Heart left ventricle (tissue), 16 donors: ENCODE measurements at regions not wholly inside any gene's neighbourhood (a gene's known extent, or its start where the extent isn't known, plus 50 kb on each side); places are given as distances from the start of the nearest gene placed in this dataset.

ENCODE experiments used
- ATAC-seq, 4 donors: fragments of 200-7000 bp; cut with Tn5 transposase; one replicate each; pipeline ENCODE4 v1.9.1; 2020 to 2022; ENCODE audit warnings: moderate library complexity in 4 of 4, mild to moderate bottlenecking in 3 of 4, moderate number of reproducible peaks in 1 of 4
- DNase-seq, 5 donors: peaks; one replicate each; pipeline ENCODE4 v3.0.0-alpha.2; 2020
- H3K27ac ChIP-seq, 12 donors: fragments of 200-600 bp; sonication (generic) in 4 of 12; one replicate each; pipeline versions ENCODE4 v1.5.0 to v1.8.0; 2016 to 2022; ENCODE audit warnings: mild to moderate bottlenecking in 2 of 12
- H3K27me3 ChIP-seq, 9 donors: fragments of 200-600 bp; sonication (generic) in 2 of 9; one replicate each; pipeline versions ENCODE4 v1.5.1 to v1.8.0; 2016 to 2022; ENCODE audit warnings: mild to moderate bottlenecking in 3 of 9
- H3K36me3 ChIP-seq, 9 donors: fragments of 200-600 bp; sonication (generic) in 2 of 9; one replicate each; pipeline versions ENCODE4 v1.5.0 to v1.8.0; 2018 to 2022; ENCODE audit warnings: mild to moderate bottlenecking in 2 of 9
- H3K4me1 ChIP-seq, 12 donors: fragments of 200-600 bp; sonication (generic) in 4 of 12; one replicate each; pipeline versions ENCODE4 v1.5.0 to v1.8.0; 2016 to 2022; ENCODE audit warnings: mild to moderate bottlenecking in 3 of 12
- H3K4me3 ChIP-seq, 12 donors: fragments of 200-600 bp; sonication (generic) in 4 of 12; one replicate each; pipeline versions ENCODE4 v1.5.0 to v1.8.0; 2017 to 2022; ENCODE audit warnings: mild to moderate bottlenecking in 9 of 12, moderate library complexity in 4 of 12
- H3K9me3 ChIP-seq, 12 donors: fragments of 200-600 bp; sonication (generic) in 4 of 12; one replicate each; pipeline versions ENCODE4 v1.5.0 to v1.8.0; 2016 to 2022; ENCODE audit warnings: mild to moderate bottlenecking in 1 of 12
- CTCF ChIP-seq, 12 donors: fragments of 200-600 bp; sonication (generic) in 4 of 12; IDR thresholded peaks; one replicate each; pipeline versions ENCODE4 v1.5.0 to v1.8.0; 2018 to 2022; ENCODE audit warnings: antibody characterized with exemption in 12 of 12, mild to moderate bottlenecking in 5 of 12
- POLR2A ChIP-seq, 2 donors: fragments of 450-650 bp; IDR thresholded peaks; one replicate each; pipeline ENCODE4 v1.6.1; 2017; ENCODE audit warnings: antibody characterized with exemption in 2 of 2, mild to moderate bottlenecking in 2 of 2, moderate library complexity in 2 of 2
- WGBS, 4 donors: extraction: QIAGEN DNeasy Blood & Tissue Kit in 2 of 4; methylation state at CpG; one replicate each; pipeline versions ENCODE4 v1.1.5 to v1.1.7; 2013 to 2018; 5-methylcytosine and 5-hydroxymethylcytosine counted together
- intact Hi-C, 10 donors: fragments of 100-400 bp; cut with DNase I; formaldehyde crosslinking; loops; one replicate each; pipeline versions ENCODE4 v1.11.1 to v1.14.2; 2022
- donor health status: ischemic (EF 13 %, LVEDD 7.1; RV severe dilation, severe dysfunction).
- donor health status: healthy with polysubstance abuse.
- donor health status: DM: no; HTN: yes; CAD: no.
- donor health status: DM: no; HTN: no; CAD: no.
- donor health status: ischemic (EF 25% LVEDD 6.9; RV normal size, moderate dysfunction).
- donor health status: ischemic (EF 25% LVEDD 5.7; RV mildly dilated, moderate dysfunction).
- donor health status: healthy.
- donor health status: DM: yes; HTN: yes; CAD: no.
- donor health status: ischemic (EF 35%, LVEDD 5.7; RV mildly dilated, moderate dysfunction).
- donor health status: nonischemic (EF 11% LVEDD 7.7; RV severe dilation, severe dysfunction).
- donor health status: DM: yes; HTN: yes; CAD: no.
- donor health status: PGD.
- donor health status: ischemic (EF 29% LVEDD 5.4; RV normal size, mild dysfunction).
- donor health status: nonischemic (EF 23%, LVEDD 6.1; RV moderate dilation, normal function).

- ATAC-seq = no peak
- H3K27ac ChIP-seq = no peak overlapping the region
- intact Hi-C loops = no loop called here
- TF ChIP-seq CTCF (IDR thresholded peaks at IDR 0.05) (no peak), POLR2A (IDR thresholded peaks at IDR 0.05) (no peak)
- H3K4me3 ChIP-seq = no peak overlapping the region
- 67 to 75% (median 69%) methylated on average over 4 of the region's 4 CpGs for WGBS, 4 donors
- H3K4me1 ChIP-seq = no peaks in the 10 kb centered on the region
- no peaks in the 10 kb centered on the region for H3K27me3 ChIP-seq
- H3K36me3 ChIP-seq = no peaks in the 10 kb centered on the region
- DNase-seq = no peak
- H3K9me3 ChIP-seq = no peaks in the 10 kb centered on the region
These were observed 483.1 kb downstream of the MAT2B start for GRCh38 chr5:163988566-163988965.

GRCh38 chr5:163993126-163993525 lies 487.7 kb downstream of the MAT2B start:
- Histone ChIP-seq H3K27ac (no peak overlapping the region), H3K4me1 (no peaks in the 10 kb centered on the region), H3K4me3 (no peak overlapping the region), H3K36me3 (no peaks in the 10 kb centered on the region), H3K27me3 (no peaks in the 10 kb centered on the region), H3K9me3 (no peaks in the 10 kb centered on the region)
- TF ChIP-seq POLR2A (IDR thresholded peaks at IDR 0.05) (no peak), CTCF (IDR thresholded peaks at IDR 0.05) (no peak)
- ATAC-seq (no peak), DNase-seq (no peak)
- intact Hi-C loops = no loop called here
- 72 to 82% (median 80%) methylated on average over 6 of the region's 6 CpGs for WGBS, 4 donors

GRCh38 chr5:163995206-163995605 lies 489.8 kb downstream of the MAT2B start:
- Histone ChIP-seq H3K9me3 (no peaks in the 10 kb centered on the region), H3K4me3 (no peak overlapping the region), H3K27me3 (no peaks in the 10 kb centered on the region), H3K4me1 (no peaks in the 10 kb centered on the region), H3K36me3 (no peaks in the 10 kb centered on the region), H3K27ac (no peak overlapping the region)
- ATAC-seq (no peak), DNase-seq (no peak)
- intact Hi-C loops = no loop called here
- TF ChIP-seq POLR2A (IDR thresholded peaks at IDR 0.05) (no peak), CTCF (IDR thresholded peaks at IDR 0.05) (no peak)
- WGBS, 4 donors = 79 to 85% (median 80%) methylated on average over 4 of the region's 4 CpGs

- Histone ChIP-seq H3K27ac (no peak overlapping the region), H3K9me3 (no peaks in the 10 kb centered on the region), H3K4me3 (no peak overlapping the region), H3K36me3 (no peaks in the 10 kb centered on the region), H3K4me1 (no peaks in the 10 kb centered on the region), H3K27me3 (no peaks in the 10 kb centered on the region)
- no peak for DNase-seq
- no peak for ATAC-seq
- intact Hi-C loops = no loop called here
- TF ChIP-seq POLR2A (IDR thresholded peaks at IDR 0.05) (no peak), CTCF (IDR thresholded peaks at IDR 0.05) (no peak)
These were observed 492.5 kb downstream of the MAT2B start for GRCh38 chr5:163997965-163998364.
